Liver (tissue), 8 donors: ENCODE measurements at regions not wholly inside any gene's neighbourhood (a gene's known extent, or its start where the extent isn't known, plus 50 kb on each side); places are given as distances from the start of the nearest gene placed in this dataset.

Experiments
- DNase-seq: peaks from one replicate; pipeline ENCODE4 v3.0.0-alpha.2; 2017; ENCODE audit warnings: low spot score
- H3K27ac ChIP-seq, 2 donors: one replicate each; pipeline ENCODE4 v1.7.0; 2013; ENCODE audit warnings: inconsistent platforms in 2 of 2, low read length in 2 of 2, control low read depth in 1 of 2, low read depth in 1 of 2, mild to moderate bottlenecking in 1 of 2
- H3K27me3 ChIP-seq, 4 donors: one replicate each; pipeline versions ENCODE4 v1.6.1 to v1.7.0; 2013; ENCODE audit warnings: low read length in 3 of 4, inconsistent platforms in 1 of 4, mild to moderate bottlenecking in 1 of 4, moderate library complexity in 1 of 4; ENCODE audit not compliant: control insufficient read depth in 4 of 4, insufficient read depth in 4 of 4
- H3K36me3 ChIP-seq, 4 donors: one replicate each; pipeline versions ENCODE4 v1.6.1 to v1.7.0; 2013; ENCODE audit warnings: low read length in 3 of 4, mild to moderate bottlenecking in 3 of 4, low read depth in 1 of 4, moderate library complexity in 1 of 4; ENCODE audit not compliant: control insufficient read depth in 4 of 4, insufficient read depth in 3 of 4
- H3K4me1 ChIP-seq, 4 donors: one replicate each; pipeline versions ENCODE4 v1.6.1 to v1.7.0; 2013; ENCODE audit warnings: low read length in 3 of 4, mild to moderate bottlenecking in 3 of 4, moderate library complexity in 1 of 4; ENCODE audit not compliant: control insufficient read depth in 4 of 4, insufficient read depth in 4 of 4
- H3K4me3 ChIP-seq, 3 donors: one replicate each; pipeline versions ENCODE4 v1.6.1 to v1.7.0; 2013; ENCODE audit warnings: low read length in 3 of 3, control low read depth in 1 of 3, low read depth in 1 of 3, mild to moderate bottlenecking in 1 of 3
- H3K9ac ChIP-seq, 2 donors: one replicate each; pipeline ENCODE4 v1.7.0; 2013; ENCODE audit warnings: low read length in 2 of 2, mild to moderate bottlenecking in 2 of 2, moderate library complexity in 2 of 2, control low read depth in 1 of 2, low read depth in 1 of 2
- H3K9me3 ChIP-seq, 4 donors: one replicate each; pipeline versions ENCODE4 v1.6.1 to v1.7.0; 2013; ENCODE audit warnings: low read length in 3 of 4; ENCODE audit not compliant: control insufficient read depth in 4 of 4
- EGR1 ChIP-seq, 2 donors: IDR thresholded peaks; 2 replicates each; pipeline ENCODE4 v1.6.1; 2016 to 2018; ENCODE audit warnings: antibody characterized with exemption in 2 of 2, low read depth in 2 of 2
- FOXA1 ChIP-seq: IDR thresholded peaks from 2 replicates; pipeline ENCODE4 v1.6.1; 2016; ENCODE audit warnings: antibody characterized with exemption
- FOXA2 ChIP-seq: IDR thresholded peaks from 2 replicates; pipeline ENCODE4 v1.6.1; 2016; ENCODE audit warnings: antibody characterized with exemption
- GABPA ChIP-seq, 2 donors: IDR thresholded peaks in 1 of 2; conservative IDR thresholded peaks in 1 of 2; 2 replicates each; pipeline ENCODE4 v1.6.1; 2016; ENCODE audit warnings: antibody characterized with exemption in 2 of 2, mild to moderate bottlenecking in 1 of 2, moderate library complexity in 1 of 2
- HNF4A ChIP-seq, 2 donors: conservative IDR thresholded peaks; 2 replicates each; pipeline ENCODE4 v1.6.1; 2016; ENCODE audit warnings: antibody characterized with exemption in 2 of 2, mild to moderate bottlenecking in 2 of 2
- HNF4G ChIP-seq: IDR thresholded peaks from 2 replicates; pipeline ENCODE4 v1.6.1; 2016; ENCODE audit warnings: antibody characterized with exemption
- JUND ChIP-seq, 2 donors: IDR thresholded peaks; 2 replicates each; pipeline ENCODE4 v1.6.1; 2016; ENCODE audit warnings: antibody characterized with exemption in 2 of 2
- NR2F2 ChIP-seq: IDR thresholded peaks from 2 replicates; pipeline ENCODE4 v1.6.1; 2016; ENCODE audit warnings: antibody characterized with exemption
- RAD21 ChIP-seq, 2 donors: IDR thresholded peaks; 2 replicates each; pipeline ENCODE4 v1.6.1; 2016; ENCODE audit warnings: antibody characterized with exemption in 2 of 2, mild to moderate bottlenecking in 2 of 2
- RXRA ChIP-seq, 2 donors: IDR thresholded peaks; 2 replicates each; pipeline ENCODE4 v1.6.1; 2017 to 2018; ENCODE audit warnings: antibody characterized with exemption in 2 of 2, mild to moderate bottlenecking in 1 of 2
- SP1 ChIP-seq: IDR thresholded peaks from 2 replicates; pipeline ENCODE4 v1.6.1; 2018; ENCODE audit warnings: antibody characterized with exemption, mild to moderate bottlenecking
- TAF1 ChIP-seq: conservative IDR thresholded peaks from 2 replicates; pipeline ENCODE4 v1.6.1; 2016; ENCODE audit warnings: antibody characterized with exemption, mild to moderate bottlenecking
- YY1 ChIP-seq: IDR thresholded peaks from 2 replicates; pipeline ENCODE4 v1.6.1; 2016; ENCODE audit warnings: antibody characterized with exemption, mild to moderate bottlenecking
- WGBS: extraction: QIAGEN DNeasy Blood & Tissue Kit; methylation state at CpG from one replicate; pipeline ENCODE4 v1.1.7; 2013; 5-methylcytosine and 5-hydroxymethylcytosine counted together
- TF ChIP-seq, protein P1 (sequence below): IDR thresholded peaks from 2 replicates; pipeline ENCODE4 v1.6.1; 2016; ENCODE audit warnings: antibody characterized with exemption
- TF ChIP-seq, protein P2 (sequence below): IDR thresholded peaks from 2 replicates; pipeline ENCODE4 v1.6.1; 2016; ENCODE audit warnings: antibody characterized with exemption
- TF ChIP-seq, protein P3 (sequence below): fragments of 150-350 bp; IDR thresholded peaks from 2 replicates; pipeline ENCODE4 v1.5.1; 2017; ENCODE audit warnings: improper control_type of control experiment, low read depth, low read length; ENCODE audit not compliant: missing input control
- TF ChIP-seq, protein P4 (sequence below): IDR thresholded peaks from 2 replicates; pipeline ENCODE4 v1.6.1; 2016; ENCODE audit warnings: antibody characterized with exemption
- TF ChIP-seq, protein P5 (sequence below): IDR thresholded peaks from 2 replicates; pipeline ENCODE4 v1.6.1; 2016; ENCODE audit warnings: antibody characterized with exemption, mild to moderate bottlenecking
- donor health status: healthy.
- donor health status: healthy.
- donor health status: healthy.
- donor health status: healthy.
- donor health status: healthy.

DNA sequence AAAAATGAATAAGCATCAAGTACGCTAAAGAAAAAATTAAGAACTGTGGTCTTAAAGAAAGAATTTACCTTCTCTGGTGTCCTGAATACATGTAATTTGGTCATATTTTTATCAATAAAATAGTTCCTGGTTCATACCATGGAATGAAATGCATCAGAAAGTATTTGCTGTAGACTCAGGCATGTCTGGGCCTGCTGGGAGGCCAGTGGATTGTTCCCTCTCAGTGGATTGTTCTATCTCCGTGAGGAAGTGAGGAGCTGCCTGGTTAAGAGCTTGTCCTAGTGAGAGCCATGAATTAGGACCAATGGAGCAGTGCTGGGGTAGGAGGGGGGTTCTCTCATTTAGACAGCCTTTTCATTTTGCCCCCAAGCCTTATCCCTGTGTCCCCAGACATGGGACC, 211.7 kb upstream of the HABP2 start:
- Histone ChIP-seq H3K9me3 (no peaks in the 10 kb centered on the region), H3K27ac (no peak overlapping the region), H3K9ac (no peak overlapping the region), H3K4me3 (no peak overlapping the region), H3K27me3 (no peaks in the 10 kb centered on the region), H3K36me3 (no peaks in the 10 kb centered on the region), H3K4me1 (no peaks in the 10 kb centered on the region)
- TF ChIP-seq, protein P1, sequence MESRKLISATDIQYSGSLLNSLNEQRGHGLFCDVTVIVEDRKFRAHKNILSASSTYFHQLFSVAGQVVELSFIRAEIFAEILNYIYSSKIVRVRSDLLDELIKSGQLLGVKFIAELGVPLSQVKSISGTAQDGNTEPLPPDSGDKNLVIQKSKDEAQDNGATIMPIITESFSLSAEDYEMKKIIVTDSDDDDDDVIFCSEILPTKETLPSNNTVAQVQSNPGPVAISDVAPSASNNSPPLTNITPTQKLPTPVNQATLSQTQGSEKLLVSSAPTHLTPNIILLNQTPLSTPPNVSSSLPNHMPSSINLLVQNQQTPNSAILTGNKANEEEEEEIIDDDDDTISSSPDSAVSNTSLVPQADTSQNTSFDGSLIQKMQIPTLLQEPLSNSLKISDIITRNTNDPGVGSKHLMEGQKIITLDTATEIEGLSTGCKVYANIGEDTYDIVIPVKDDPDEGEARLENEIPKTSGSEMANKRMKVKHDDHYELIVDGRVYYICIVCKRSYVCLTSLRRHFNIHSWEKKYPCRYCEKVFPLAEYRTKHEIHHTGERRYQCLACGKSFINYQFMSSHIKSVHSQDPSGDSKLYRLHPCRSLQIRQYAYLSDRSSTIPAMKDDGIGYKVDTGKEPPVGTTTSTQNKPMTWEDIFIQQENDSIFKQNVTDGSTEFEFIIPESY: no peak
- TF ChIP-seq RXRA (IDR thresholded peaks at IDR 0.05) (no peak), TAF1 (no peak), HNF4A (conservative IDR thresholded peaks at IDR 0.05) (no peak), FOXA2 (no peak), NR2F2 (no peak), YY1 (no peak), EGR1 (IDR thresholded peaks at IDR 0.05; ENCODE audit: low read depth in 2 of 2) (no peak), FOXA1 (no peak), JUND (IDR thresholded peaks at IDR 0.05) (no peak), GABPA (IDR thresholded peaks at IDR 0.05 in 1 of 2, conservative IDR thresholded peaks at IDR 0.05 in 1 of 2) (no peak), RAD21 (IDR thresholded peaks at IDR 0.05) (no peak), SP1 (no peak), HNF4G (no peak)
- TF ChIP-seq, protein P2, sequence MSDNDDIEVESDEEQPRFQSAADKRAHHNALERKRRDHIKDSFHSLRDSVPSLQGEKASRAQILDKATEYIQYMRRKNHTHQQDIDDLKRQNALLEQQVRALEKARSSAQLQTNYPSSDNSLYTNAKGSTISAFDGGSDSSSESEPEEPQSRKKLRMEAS: no peak
- TF ChIP-seq, protein P3, sequence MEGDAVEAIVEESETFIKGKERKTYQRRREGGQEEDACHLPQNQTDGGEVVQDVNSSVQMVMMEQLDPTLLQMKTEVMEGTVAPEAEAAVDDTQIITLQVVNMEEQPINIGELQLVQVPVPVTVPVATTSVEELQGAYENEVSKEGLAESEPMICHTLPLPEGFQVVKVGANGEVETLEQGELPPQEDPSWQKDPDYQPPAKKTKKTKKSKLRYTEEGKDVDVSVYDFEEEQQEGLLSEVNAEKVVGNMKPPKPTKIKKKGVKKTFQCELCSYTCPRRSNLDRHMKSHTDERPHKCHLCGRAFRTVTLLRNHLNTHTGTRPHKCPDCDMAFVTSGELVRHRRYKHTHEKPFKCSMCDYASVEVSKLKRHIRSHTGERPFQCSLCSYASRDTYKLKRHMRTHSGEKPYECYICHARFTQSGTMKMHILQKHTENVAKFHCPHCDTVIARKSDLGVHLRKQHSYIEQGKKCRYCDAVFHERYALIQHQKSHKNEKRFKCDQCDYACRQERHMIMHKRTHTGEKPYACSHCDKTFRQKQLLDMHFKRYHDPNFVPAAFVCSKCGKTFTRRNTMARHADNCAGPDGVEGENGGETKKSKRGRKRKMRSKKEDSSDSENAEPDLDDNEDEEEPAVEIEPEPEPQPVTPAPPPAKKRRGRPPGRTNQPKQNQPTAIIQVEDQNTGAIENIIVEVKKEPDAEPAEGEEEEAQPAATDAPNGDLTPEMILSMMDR: no peak
- TF ChIP-seq, protein P4, sequence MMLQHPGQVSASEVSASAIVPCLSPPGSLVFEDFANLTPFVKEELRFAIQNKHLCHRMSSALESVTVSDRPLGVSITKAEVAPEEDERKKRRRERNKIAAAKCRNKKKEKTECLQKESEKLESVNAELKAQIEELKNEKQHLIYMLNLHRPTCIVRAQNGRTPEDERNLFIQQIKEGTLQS: no peak
- TF ChIP-seq, protein P5, sequence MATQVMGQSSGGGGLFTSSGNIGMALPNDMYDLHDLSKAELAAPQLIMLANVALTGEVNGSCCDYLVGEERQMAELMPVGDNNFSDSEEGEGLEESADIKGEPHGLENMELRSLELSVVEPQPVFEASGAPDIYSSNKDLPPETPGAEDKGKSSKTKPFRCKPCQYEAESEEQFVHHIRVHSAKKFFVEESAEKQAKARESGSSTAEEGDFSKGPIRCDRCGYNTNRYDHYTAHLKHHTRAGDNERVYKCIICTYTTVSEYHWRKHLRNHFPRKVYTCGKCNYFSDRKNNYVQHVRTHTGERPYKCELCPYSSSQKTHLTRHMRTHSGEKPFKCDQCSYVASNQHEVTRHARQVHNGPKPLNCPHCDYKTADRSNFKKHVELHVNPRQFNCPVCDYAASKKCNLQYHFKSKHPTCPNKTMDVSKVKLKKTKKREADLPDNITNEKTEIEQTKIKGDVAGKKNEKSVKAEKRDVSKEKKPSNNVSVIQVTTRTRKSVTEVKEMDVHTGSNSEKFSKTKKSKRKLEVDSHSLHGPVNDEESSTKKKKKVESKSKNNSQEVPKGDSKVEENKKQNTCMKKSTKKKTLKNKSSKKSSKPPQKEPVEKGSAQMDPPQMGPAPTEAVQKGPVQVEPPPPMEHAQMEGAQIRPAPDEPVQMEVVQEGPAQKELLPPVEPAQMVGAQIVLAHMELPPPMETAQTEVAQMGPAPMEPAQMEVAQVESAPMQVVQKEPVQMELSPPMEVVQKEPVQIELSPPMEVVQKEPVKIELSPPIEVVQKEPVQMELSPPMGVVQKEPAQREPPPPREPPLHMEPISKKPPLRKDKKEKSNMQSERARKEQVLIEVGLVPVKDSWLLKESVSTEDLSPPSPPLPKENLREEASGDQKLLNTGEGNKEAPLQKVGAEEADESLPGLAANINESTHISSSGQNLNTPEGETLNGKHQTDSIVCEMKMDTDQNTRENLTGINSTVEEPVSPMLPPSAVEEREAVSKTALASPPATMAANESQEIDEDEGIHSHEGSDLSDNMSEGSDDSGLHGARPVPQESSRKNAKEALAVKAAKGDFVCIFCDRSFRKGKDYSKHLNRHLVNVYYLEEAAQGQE: no peak
- 94% methylated on average over 2 of the region's 2 CpGs for WGBS
- no peak for DNase-seq
